ENCODE measurements at regions not wholly inside any gene's neighbourhood (a gene's known extent, or its start where the extent isn't known, plus 50 kb on each side); places are given as distances from the start of the nearest gene placed in this dataset.

DNA sequence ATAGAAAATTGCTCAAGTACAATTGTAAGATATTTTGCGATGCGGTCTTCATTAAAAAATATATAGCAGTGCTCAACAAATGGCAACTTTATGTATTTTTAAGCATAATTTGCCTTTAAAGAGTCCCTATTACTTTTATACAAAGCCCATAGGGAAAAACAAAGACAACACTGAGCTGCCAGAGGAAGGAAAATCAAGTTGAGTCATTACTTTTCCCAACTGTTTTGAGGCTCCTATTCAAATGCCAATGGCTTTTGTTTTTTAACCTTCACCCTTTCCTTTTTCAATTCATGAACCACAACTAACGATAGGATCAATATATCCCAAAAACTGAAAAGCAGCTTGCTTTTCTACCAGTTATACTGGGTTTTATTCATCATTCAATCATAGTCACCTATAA lies 157.6 kb upstream of the PLEKHA5 start:
- H3K9me3 ChIP-seq (ENCODE audit: insufficient read depth, low read depth, low read length), result no peaks in the 10 kb centered on the region
- no peak overlapping the region for H3K4me3 ChIP-seq (ENCODE audit: low read length, poor library complexity, severe bottlenecking)
- no peaks in the 10 kb centered on the region for H3K27me3 ChIP-seq (ENCODE audit: insufficient read depth, low read length, poor library complexity, severe bottlenecking)
- H3K9me2 ChIP-seq (replicated peaks; ENCODE audit: low read depth, low read length), result no peaks in the 10 kb centered on the region
- no peaks in the 10 kb centered on the region for H4K20me1 ChIP-seq (ENCODE audit: insufficient read depth, low read length, poor library complexity, severe bottlenecking)
- H3K36me3 ChIP-seq (ENCODE audit: insufficient read depth, low read length), result no peaks in the 10 kb centered on the region
- no peaks in the 10 kb centered on the region for H3K4me1 ChIP-seq (ENCODE audit: insufficient read depth, low read length, poor library complexity, severe bottlenecking)
- no peaks in the 10 kb centered on the region for H3K79me2 ChIP-seq (ENCODE audit: insufficient read depth, low read length)
- no peak overlapping the region for H2AFZ ChIP-seq (ENCODE audit: low read length)
- no peak overlapping the region for H3K4me2 ChIP-seq (ENCODE audit: low read depth, low read length, poor library complexity, severe bottlenecking)
- no peaks in the 10 kb centered on the region for H3F3A ChIP-seq (ENCODE audit: low read depth)
- TF ChIP-seq, protein P1, sequence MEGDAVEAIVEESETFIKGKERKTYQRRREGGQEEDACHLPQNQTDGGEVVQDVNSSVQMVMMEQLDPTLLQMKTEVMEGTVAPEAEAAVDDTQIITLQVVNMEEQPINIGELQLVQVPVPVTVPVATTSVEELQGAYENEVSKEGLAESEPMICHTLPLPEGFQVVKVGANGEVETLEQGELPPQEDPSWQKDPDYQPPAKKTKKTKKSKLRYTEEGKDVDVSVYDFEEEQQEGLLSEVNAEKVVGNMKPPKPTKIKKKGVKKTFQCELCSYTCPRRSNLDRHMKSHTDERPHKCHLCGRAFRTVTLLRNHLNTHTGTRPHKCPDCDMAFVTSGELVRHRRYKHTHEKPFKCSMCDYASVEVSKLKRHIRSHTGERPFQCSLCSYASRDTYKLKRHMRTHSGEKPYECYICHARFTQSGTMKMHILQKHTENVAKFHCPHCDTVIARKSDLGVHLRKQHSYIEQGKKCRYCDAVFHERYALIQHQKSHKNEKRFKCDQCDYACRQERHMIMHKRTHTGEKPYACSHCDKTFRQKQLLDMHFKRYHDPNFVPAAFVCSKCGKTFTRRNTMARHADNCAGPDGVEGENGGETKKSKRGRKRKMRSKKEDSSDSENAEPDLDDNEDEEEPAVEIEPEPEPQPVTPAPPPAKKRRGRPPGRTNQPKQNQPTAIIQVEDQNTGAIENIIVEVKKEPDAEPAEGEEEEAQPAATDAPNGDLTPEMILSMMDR (conservative IDR thresholded peaks at IDR 0.05; ENCODE audit: low read length), result no peak
- TF ChIP-seq EZH2phosphoT487 (IDR thresholded peaks at IDR 0.05; ENCODE audit: borderline replicate concordance), result no peak
- no peak overlapping the region for H3K9ac ChIP-seq (ENCODE audit: low read depth, low read length, poor library complexity, severe bottlenecking)

DNA sequence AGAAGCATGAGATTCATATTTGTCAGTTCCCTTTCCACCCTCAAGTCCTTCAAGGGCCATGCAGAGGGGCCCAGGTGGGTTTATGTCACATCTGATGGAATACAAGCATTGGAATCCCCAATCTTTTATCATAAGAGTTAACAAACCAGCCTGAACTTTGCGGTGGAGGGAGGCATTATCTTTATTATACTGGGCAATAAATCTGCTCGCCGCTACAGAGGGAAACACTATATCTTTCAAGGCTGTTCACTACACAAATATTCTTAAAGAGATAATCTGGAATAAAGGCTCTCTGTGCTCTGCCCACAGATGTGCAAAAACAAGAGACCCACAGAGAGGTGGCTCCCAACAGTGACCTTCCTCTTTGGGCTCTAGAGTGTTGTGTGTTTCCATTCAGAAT lies 153.6 kb upstream of the PLEKHA5 start:
- no peak for TF ChIP-seq EZH2phosphoT487 (IDR thresholded peaks at IDR 0.05; ENCODE audit: borderline replicate concordance)
- TF ChIP-seq, protein P1 (conservative IDR thresholded peaks at IDR 0.05; ENCODE audit: low read length), result no peak
- no peak overlapping the region for H2AFZ ChIP-seq (ENCODE audit: low read length)
- H3K27me3 ChIP-seq (ENCODE audit: insufficient read depth, low read length, poor library complexity, severe bottlenecking), result no peaks in the 10 kb centered on the region
- no peaks in the 10 kb centered on the region for H3K4me1 ChIP-seq (ENCODE audit: insufficient read depth, low read length, poor library complexity, severe bottlenecking)
- H3K9me2 ChIP-seq (replicated peaks; ENCODE audit: low read depth, low read length), result no peaks in the 10 kb centered on the region
- H3F3A ChIP-seq (ENCODE audit: low read depth), result no peaks in the 10 kb centered on the region
- H3K9ac ChIP-seq (ENCODE audit: low read depth, low read length, poor library complexity, severe bottlenecking), result no peak overlapping the region
- no peak overlapping the region for H3K4me2 ChIP-seq (ENCODE audit: low read depth, low read length, poor library complexity, severe bottlenecking)
- H3K4me3 ChIP-seq (ENCODE audit: low read length, poor library complexity, severe bottlenecking), result no peak overlapping the region
- H3K9me3 ChIP-seq (ENCODE audit: insufficient read depth, low read depth, low read length), result no peaks in the 10 kb centered on the region
- H3K79me2 ChIP-seq (ENCODE audit: insufficient read depth, low read length), result no peaks in the 10 kb centered on the region
- H3K36me3 ChIP-seq (ENCODE audit: insufficient read depth, low read length), result no peaks in the 10 kb centered on the region
- H4K20me1 ChIP-seq (ENCODE audit: insufficient read depth, low read length, poor library complexity, severe bottlenecking), result no peaks in the 10 kb centered on the region

DNA sequence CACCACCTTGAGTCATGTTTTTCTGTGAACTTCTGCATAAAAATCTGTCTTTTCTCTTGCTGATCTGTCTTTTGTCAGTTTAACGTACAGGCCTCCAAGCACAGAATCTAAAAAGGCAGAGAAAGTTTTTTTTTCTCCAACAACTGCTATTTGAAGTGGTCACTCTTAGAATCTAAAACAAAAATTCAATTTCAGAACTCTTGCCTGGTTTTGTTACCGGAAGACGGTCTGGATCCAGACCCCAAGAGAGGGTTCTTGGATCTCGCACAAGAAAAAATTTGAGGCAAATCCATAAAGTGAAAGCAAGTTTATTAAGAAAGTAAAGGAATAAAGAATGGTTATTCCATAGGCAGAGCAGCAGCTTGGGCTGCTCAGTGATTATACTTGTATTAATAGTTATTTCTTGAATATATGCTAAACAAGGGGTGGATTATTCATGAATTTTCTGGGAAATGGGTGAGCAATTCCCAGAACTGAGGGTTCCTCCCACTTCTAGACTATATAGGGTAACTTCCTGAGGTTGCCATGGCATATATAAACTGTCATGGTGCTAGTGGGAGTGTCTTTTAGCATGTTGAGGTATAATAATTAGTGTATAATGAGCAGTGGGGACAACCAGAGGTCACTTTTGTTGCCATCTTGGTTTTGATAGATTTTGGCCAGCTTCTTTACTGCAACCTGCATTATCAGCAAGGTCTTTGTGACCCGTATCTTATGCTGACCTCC lies 150.0 kb upstream of the PLEKHA5 start:
- Histone ChIP-seq H3K4me1 (ENCODE audit: insufficient read depth, low read length, poor library complexity, severe bottlenecking) (no peaks in the 10 kb centered on the region), H3K79me2 (ENCODE audit: insufficient read depth, low read length) (no peaks in the 10 kb centered on the region), H3F3A (ENCODE audit: low read depth) (no peaks in the 10 kb centered on the region), H3K9me2 (replicated peaks; ENCODE audit: low read depth, low read length) (no peaks in the 10 kb centered on the region), H3K27me3 (ENCODE audit: insufficient read depth, low read length, poor library complexity, severe bottlenecking) (no peaks in the 10 kb centered on the region), H4K20me1 (ENCODE audit: insufficient read depth, low read length, poor library complexity, severe bottlenecking) (no peaks in the 10 kb centered on the region), H3K9ac (ENCODE audit: low read depth, low read length, poor library complexity, severe bottlenecking) (no peak overlapping the region), H3K4me2 (ENCODE audit: low read depth, low read length, poor library complexity, severe bottlenecking) (no peak overlapping the region), H2AFZ (ENCODE audit: low read length) (no peak overlapping the region), H3K9me3 (ENCODE audit: insufficient read depth, low read depth, low read length) (no peaks in the 10 kb centered on the region), H3K4me3 (ENCODE audit: low read length, poor library complexity, severe bottlenecking) (no peak overlapping the region), H3K36me3 (ENCODE audit: insufficient read depth, low read length) (no peaks in the 10 kb centered on the region)
- TF ChIP-seq EZH2phosphoT487 (IDR thresholded peaks at IDR 0.05; ENCODE audit: borderline replicate concordance), result no peak
- TF ChIP-seq, protein P1 (conservative IDR thresholded peaks at IDR 0.05; ENCODE audit: low read length), result no peak

Data from Loucy (cell line).